ENCODE measurements at regions not wholly inside any gene's neighbourhood (a gene's known extent, or its start where the extent isn't known, plus 50 kb on each side); places are given as distances from the start of the nearest gene placed in this dataset.
A peak's percentile ranks its signal among the peaks of the same experiment; 100 is the strongest.
"Not testable (repeated sequence)": the region's sequence is repeated elsewhere in the genome, so short reads cannot be mapped to it uniquely, and the experiment has no call there.

GRCh38 chr2:47295131-47295980, 73.8 kb upstream of the EPCAM start:
- no peak for DNase-seq

GRCh38 chr2:47293976-47294375, 75.1 kb upstream of the EPCAM start:
- no peak for DNase-seq

- no peak for DNase-seq
These were observed 80.2 kb upstream of the EPCAM start for GRCh38 chr2:47288864-47289263.

GRCh38 chr2:47283659-47284058, 85.5 kb upstream of the EPCAM start:
- DNase-seq = no peak

GRCh38 chr2:47282621-47283272, 86.4 kb upstream of the EPCAM start:
- no peak for DNase-seq

- not testable (repeated sequence) for DNase-seq
These were observed 89.6 kb upstream of the EPCAM start for GRCh38 chr2:47279525-47279924.

GRCh38 chr2:47277987-47278386, 91.1 kb upstream of the EPCAM start:
- no peak for DNase-seq

- DNase-seq = no peak
These were observed 91.9 kb upstream of the EPCAM start for GRCh38 chr2:47277187-47277586.

GRCh38 chr2:47276061-47276460, 93.0 kb upstream of the EPCAM start:
- no peak for DNase-seq

GRCh38 chr2:47274054-47274782, 94.9 kb upstream of the EPCAM start:
- no peak for DNase-seq

GRCh38 chr2:47272905-47273758, 96.0 kb upstream of the EPCAM start:
- DNase-seq = no peak

- peak; percentile 12 for DNase-seq
These were observed 95.9 kb upstream of the CALM2 start for GRCh38 chr2:47272031-47272864.

- DNase-seq = no peak
These were observed 95.0 kb upstream of the CALM2 start for GRCh38 chr2:47271054-47272000.

- no peak for DNase-seq
These were observed 94.1 kb upstream of the CALM2 start for GRCh38 chr2:47270421-47270820.

- no peak for DNase-seq
These were observed 93.3 kb upstream of the CALM2 start for GRCh38 chr2:47269316-47270232.

- DNase-seq = no peak
These were observed 91.4 kb upstream of the CALM2 start for GRCh38 chr2:47267711-47268086.

GRCh38 chr2:47266939-47267710, 90.8 kb upstream of the CALM2 start:
- no peak for DNase-seq

GRCh38 chr2:47265751-47266231, 89.5 kb upstream of the CALM2 start:
- DNase-seq = no peak

- DNase-seq = no peak
These were observed 88.8 kb upstream of the CALM2 start for GRCh38 chr2:47265158-47265557.

Measured in stimulated activated naive CD4-positive, alpha-beta T cell treated with Interleukin-2 at 50 U/mL for 16 hours (primary cell).